ENCODE measurements at regions not wholly inside any gene's neighbourhood (a gene's known extent, or its start where the extent isn't known, plus 50 kb on each side); places are given as distances from the start of the nearest gene placed in this dataset.

DNA sequence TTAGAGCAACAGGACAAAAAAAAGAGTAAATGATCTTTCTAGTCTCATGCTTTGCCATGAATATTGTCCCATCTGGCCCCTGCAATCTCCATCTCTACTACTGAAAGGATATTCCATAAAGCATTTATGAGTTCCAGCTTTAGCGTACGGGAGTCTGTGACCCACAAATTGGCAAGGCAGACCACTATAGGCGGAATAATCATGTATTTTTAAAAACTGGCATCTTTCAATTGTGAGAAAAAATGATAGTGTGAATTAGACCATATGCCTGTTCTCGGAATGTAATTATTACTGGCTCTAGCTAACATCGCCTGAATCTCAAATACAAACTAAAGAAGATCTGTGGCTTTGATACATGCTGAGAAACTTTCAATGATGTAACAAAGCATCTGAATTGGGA, 738.1 kb upstream of the NXPH2 start:
- H3K4me3 ChIP-seq (ENCODE audit: low read depth, low read length), result no peak overlapping the region
- TF ChIP-seq, protein P1, sequence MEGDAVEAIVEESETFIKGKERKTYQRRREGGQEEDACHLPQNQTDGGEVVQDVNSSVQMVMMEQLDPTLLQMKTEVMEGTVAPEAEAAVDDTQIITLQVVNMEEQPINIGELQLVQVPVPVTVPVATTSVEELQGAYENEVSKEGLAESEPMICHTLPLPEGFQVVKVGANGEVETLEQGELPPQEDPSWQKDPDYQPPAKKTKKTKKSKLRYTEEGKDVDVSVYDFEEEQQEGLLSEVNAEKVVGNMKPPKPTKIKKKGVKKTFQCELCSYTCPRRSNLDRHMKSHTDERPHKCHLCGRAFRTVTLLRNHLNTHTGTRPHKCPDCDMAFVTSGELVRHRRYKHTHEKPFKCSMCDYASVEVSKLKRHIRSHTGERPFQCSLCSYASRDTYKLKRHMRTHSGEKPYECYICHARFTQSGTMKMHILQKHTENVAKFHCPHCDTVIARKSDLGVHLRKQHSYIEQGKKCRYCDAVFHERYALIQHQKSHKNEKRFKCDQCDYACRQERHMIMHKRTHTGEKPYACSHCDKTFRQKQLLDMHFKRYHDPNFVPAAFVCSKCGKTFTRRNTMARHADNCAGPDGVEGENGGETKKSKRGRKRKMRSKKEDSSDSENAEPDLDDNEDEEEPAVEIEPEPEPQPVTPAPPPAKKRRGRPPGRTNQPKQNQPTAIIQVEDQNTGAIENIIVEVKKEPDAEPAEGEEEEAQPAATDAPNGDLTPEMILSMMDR (IDR thresholded peaks at IDR 0.05; ENCODE audit: borderline replicate concordance, insufficient read depth, low read depth, low read length), result no peak

DNA sequence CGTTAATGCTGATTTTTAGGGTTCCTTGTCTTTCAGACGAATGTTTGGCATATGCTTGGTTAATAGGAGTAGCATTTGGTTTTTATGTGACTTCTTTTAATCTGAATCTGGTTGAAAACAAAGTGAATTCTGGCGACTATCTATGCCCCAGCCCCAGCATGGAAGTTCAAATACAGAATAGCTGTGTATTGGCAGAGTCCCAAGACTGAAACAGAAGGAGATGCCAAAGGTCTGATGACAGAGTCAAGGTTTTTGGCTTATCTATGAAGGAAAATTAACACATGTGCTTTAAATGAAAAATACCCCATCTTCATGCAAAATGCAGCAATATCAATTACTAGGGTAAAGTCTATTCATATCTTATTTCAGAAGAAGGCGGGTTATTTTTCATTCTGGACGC, 734.8 kb upstream of the NXPH2 start:
- H3K4me3 ChIP-seq (ENCODE audit: low read depth, low read length), result no peak overlapping the region
- TF ChIP-seq, protein P1 (IDR thresholded peaks at IDR 0.05; ENCODE audit: borderline replicate concordance, insufficient read depth, low read depth, low read length), result no peak

DNA sequence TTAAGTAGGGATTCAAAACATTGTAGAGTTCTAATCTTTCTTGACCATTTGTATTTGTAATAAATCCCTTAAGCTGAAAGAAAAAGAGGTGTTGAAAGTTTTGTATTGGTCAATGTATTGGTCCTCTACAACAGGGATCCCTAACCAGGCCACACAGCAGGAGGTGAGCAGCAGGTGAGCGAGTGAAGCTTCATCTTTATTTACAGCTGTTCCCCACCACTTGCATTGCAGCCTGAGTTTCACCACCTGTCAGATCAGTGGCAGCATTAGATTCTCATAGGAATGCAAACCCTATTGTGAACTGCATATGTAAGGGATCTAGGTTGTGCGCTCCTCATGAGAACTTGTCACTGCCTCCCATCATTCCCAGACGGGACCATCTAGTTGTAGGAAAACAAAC, 715.7 kb upstream of the NXPH2 start:
- TF ChIP-seq, protein P1 (IDR thresholded peaks at IDR 0.05; ENCODE audit: borderline replicate concordance, insufficient read depth, low read depth, low read length), result no peak
- no peak overlapping the region for H3K4me3 ChIP-seq (ENCODE audit: low read depth, low read length)

DNA sequence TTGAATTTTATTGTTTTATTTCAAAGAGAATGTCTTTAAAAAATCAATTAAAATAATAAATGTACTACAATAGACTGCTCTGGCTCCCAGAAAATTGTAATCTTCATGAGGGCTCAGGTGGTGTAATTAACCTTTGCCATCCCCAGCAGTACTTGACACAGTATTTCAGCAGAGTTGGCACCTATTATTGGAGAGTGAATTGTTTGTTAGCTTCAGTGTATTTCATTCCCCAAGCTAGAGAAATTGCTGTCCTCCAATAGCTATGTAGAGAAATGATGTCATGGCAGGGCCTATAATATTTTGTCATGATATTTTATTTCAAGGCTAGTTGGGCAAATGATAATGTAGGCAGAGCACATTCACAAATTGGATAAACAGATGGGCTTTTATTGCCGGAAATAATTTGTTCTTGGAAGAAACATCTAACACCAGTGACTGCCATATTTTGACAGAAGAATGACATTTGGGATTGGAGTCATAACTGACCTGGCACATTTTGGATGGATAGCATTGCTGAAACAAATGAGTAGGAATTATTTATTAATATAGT, 712.0 kb upstream of the NXPH2 start:
- TF ChIP-seq, protein P1 (IDR thresholded peaks at IDR 0.05; ENCODE audit: borderline replicate concordance, insufficient read depth, low read depth, low read length), result no peak
- H3K4me3 ChIP-seq (ENCODE audit: low read depth, low read length), result no peak overlapping the region

DNA sequence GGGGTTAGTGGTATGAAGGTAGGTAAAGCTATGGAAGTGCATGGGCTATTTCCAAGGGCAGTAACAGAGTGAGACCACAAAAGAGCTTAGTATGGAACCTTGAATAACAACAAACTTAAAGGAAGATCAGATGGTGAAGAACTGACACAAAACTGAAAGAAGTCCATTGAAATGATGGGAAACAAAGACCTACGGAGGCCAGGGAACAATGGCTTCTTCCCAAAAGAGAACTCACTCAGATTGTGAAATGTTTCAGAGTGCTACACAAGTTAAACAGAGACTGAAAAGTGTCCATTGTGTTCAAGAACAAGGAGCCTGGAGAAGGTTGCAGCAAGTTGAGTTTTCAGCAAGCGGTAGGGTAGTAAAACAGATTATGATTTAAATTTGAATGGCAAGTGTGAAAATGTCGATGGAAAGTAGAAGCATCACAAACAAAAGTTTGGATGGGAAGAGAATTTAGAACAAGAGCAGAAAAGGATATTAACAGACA, 700.0 kb upstream of the NXPH2 start:
- TF ChIP-seq, protein P1 (IDR thresholded peaks at IDR 0.05; ENCODE audit: borderline replicate concordance, insufficient read depth, low read depth, low read length), result no peak
- no peak overlapping the region for H3K4me3 ChIP-seq (ENCODE audit: low read depth, low read length)

DNA sequence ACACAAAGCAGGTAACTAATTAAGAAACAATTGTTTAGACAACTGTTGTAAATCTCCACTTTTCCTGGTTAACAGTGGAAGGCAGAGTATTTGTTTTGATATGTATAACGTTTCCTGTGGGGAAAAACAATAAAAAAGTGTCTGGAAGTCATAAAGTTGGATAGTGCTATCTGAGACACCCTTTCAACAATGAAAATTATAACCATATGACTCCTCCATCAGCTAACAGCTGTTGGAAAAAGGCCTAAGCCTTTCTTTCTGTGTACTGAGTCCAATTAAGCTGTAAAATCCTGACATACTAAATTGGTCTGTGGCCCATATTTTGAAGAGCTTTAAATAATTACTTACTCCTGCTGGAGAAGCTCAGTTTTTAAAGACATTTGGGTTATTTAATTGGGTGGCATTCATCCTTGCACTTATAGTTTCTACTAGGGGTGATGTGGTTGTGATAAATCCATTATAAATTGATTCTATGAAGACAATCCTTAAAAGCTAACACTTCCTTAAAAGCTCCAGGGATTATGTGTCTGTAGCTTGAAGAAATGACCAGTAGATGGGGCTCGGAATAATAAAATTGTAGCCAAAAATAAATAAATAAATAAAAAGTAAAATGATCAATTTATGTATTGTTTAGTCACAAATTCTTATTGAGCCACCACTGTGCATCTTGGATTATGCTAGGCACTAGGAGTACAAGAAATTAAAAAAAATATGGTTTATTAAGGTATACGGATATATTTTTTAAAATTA, 698.1 kb upstream of the NXPH2 start:
- TF ChIP-seq, protein P1 (IDR thresholded peaks at IDR 0.05; ENCODE audit: borderline replicate concordance, insufficient read depth, low read depth, low read length), result no peak
- no peak overlapping the region for H3K4me3 ChIP-seq (ENCODE audit: low read depth, low read length)

DNA sequence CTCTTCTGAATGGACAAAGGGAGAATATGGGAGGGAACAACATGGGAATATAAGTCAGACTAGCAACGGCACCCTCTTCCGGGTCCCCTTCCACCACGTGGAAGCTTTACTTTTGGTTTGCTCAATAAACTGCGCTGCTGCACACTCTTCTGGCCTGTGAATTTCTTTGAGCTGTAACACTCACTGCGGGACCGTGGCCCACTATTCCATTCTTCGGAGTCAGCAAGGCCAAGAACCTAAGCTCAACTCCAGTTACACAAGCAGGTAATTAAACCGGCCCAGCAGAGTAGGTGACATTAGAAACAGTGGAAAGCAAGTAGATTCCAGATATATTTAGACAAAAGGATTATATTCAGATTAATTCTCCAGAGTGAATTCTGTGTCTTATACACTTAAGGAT, 697.4 kb upstream of the NXPH2 start:
- TF ChIP-seq, protein P1 (IDR thresholded peaks at IDR 0.05; ENCODE audit: borderline replicate concordance, insufficient read depth, low read depth, low read length), result no peak

More for the DNA sequence above, 697.4 kb upstream of the NXPH2 start:
- no peak overlapping the region for H3K4me3 ChIP-seq (ENCODE audit: low read depth, low read length)

All from GM12875 (cell line).